CD4-positive, alpha-beta T cell treated with Interleukin-4 for 4 hours (primary cell): ENCODE measurements at regions not wholly inside any gene's neighbourhood (a gene's known extent, or its start where the extent isn't known, plus 50 kb on each side); places are given as distances from the start of the nearest gene placed in this dataset.

Source experiments
- DNase-seq: peaks from one replicate; pipeline ENCODE4 v3.0.0-alpha.2; 2020

DNA sequence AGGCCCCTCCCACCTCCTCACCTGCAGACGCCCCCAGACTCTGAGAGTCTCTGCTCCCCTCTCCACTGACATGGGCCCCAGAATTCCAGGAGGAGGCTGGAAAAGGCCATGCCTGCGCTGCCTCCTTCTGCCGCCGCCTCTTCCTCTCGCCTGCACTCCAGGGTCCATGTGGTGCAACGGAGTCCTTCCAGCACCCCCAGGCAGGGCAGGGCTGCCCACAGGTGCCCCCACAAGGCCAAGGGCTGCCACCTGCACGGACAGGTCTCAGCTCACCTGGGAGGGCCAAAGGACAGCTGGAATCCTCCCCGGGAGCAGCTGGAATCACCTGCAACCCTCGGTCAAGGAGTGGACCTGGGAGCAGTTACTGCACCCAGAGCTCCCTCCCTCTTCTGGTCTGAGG lies 194.9 kb downstream of the RBFOX3 start:
- DNase-seq, result no peak

DNA sequence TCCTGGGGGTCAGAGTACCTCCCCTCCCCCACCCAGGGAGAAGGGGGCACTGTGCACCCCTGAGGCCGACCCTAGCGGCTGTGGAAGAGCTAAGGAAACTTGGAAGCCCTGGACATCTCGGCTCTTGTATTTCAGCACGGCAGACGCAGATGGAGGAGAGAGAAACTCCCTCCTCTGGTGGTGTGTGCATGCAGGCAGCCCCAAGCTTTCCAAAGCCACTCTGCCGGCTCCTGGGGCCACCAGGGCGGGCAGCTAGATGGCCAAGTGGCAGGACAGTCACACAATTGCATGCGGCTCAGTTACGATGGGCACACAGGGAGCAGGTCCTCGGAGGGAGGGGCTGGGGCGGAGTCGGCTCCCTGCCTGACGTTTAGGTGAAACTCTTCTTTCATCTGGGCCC lies 195.5 kb downstream of the RBFOX3 start:
- no peak for DNase-seq

DNA sequence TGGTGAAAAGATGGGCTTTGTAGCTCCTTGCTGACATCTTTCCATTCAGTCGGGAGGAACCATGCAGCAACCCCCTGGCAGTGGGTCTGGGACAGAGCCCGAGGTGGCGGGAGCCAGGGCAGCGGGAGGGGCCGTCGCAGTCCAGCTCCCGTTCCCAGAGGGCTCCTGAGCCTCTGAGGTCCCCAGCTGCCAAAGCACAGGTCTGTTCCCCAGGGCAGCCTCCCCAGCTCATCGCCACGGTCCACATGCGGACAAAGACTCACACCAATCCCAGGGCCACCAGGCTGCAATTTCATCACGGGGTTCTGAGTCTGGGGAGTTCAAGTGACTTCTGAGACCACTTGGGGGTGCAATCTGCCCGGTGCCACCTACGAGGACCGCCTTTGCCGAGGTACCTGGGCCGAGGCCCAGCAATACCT lies 196.0 kb downstream of the RBFOX3 start:
- DNase-seq, result no peak

DNA sequence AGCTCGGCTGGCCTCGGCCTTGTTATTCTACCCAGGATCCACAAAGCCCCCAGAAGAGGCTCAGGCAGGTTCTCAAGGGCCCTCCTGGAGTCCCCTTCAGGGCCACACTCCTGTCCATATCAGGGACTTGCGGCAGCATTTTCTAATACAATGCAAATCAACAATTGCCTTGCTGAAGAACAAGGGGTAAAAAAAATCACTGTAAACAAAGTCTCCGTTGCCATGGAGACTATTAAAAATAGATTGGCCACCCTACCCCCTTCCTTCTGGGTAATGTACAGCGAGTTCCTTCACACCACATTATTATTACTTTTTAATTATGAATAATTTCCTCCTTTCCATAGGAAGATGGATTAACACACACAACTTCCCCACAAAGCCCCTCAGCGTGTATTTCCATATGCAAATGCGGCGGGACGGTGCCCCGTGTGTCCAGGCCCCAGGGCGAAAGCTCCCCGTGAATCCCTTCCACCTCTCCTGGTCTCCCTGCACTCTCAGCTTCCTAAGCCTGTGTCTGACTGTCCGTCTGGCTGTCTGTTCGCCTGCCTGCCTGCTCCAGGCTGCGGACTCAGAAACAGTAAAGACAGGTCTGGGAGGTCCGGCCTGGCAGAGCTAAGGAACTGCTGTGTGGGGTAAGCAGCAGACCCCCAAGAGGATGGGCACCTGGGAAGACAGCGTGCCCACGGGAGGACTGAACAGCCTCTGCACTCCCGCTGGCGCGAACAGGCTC lies 196.6 kb downstream of the RBFOX3 start:
- no peak for DNase-seq

DNA sequence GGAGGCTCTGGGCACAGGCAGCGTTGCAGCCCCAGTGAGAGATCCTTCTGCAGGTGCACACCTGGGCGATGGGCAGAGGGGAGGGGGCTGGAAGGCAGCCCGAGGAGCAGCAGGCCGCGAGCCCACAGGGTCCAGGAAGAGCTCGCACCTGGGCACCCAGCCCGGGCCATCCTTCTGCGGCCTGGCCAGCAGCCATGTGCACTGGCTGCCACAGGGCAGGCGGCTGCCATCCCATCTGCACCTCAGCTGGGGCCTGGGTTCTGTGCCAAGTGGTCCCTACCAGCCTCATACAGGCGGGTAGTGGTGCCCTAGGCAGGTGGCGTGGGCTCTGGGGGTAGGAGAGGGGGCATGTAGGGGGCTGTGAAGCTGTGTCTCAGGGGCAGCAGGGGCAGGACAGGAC lies 197.2 kb downstream of the RBFOX3 start:
- DNase-seq, result no peak

DNA sequence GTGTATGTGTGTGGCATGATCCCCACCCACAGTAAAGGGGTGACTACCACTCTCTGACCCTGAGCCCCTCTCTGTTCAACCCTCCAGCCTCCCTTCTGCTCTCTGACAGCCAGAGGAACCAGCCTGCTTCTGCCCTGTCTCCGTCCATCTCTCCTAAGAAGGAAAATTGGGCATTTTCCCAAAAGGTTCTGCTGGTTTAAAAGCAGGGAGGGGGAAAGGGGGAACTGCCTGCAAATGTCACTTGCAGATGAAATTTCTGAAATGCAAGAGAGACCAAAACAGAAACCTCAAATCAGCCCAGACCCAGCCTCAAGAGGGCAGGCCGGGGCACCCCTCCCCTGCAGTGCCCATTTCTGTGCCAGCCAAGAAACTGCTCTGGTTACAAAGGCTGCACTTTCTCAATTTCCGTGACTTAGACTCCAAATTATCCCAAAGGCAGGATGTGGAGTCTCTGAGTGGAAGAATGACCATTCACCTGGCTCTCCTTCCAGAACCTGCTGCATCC lies 197.9 kb downstream of the RBFOX3 start:
- no peak for DNase-seq

DNA sequence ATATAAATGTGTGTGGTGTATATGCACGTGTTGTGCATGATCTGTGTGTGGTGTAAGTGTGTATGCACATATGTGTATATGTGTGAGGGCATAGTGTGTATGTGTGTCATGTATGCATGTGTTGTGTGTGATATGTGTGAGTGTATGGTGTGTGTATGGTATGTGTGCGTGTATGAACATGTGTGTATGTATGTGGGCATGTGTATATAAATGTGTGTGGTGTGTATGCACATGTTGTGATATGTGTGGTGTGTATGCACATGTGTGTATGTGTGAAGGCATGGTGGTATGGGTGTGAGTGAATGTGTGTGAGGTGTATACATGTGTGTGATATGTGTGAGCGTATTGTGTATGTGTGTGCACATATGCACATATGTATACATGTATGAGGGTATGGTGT lies 198.7 kb downstream of the RBFOX3 start:
- DNase-seq, result no peak

DNA sequence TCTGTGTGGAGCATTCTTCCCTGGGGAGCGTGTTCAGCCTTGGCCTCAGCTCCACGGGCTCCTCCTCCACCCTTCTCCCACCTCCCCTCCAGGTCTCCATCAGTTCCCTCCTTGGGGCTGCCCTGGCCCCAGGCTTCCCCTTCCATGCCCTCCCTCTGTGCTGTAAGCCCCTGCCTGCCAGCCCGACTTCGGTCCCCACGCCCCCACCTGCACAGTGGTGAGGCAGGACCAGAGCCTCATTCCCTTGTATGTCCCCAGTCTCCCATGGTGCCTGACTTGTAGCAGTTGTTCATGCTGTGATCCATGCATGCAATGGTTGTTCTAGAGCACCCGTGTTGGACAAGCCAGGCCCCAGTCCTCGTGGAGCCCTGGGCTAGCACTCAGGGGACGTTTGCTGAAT lies 199.4 kb downstream of the RBFOX3 start:
- no peak for DNase-seq

DNA sequence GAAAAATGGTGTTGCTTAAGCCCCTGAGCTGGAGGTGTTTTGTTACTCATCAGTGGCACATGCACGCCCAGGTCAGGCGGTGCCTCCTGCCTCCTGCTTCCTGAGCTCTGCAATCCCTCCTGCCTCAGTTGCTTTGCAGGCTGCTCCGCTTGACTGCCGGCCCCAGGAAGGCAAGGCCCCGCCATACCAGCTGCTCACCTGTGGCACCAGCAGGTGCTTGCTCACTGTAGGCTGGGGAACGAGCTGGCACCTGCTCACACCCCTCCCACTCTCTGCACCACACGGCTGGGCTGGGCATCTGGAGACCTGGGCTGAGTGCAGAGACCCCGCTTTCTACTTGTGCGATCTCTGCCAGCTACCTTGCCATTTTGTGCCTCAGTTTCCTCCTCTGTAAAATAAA lies 200.2 kb downstream of the RBFOX3 start:
- DNase-seq, result no peak

DNA sequence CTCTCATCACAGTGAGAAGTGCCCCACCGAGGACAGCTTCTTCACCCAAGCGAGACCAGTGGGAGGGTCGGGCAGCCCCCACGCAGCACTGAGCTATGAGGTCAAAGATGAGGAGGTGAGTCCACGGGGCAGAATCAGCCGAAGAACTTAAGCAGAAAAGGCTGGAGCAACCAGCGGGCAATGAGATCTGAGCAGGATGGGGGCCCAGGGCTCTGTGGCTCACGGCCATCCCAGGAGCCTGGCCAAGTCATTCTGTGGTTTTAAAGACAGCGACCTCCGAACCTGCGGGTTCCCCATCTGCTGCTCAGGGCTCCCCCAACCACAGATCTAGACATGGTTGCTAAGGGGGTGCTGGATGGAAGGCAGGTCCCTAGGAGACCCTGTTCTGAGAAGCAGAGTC lies 202.6 kb downstream of the RBFOX3 start:
- no peak for DNase-seq

DNA sequence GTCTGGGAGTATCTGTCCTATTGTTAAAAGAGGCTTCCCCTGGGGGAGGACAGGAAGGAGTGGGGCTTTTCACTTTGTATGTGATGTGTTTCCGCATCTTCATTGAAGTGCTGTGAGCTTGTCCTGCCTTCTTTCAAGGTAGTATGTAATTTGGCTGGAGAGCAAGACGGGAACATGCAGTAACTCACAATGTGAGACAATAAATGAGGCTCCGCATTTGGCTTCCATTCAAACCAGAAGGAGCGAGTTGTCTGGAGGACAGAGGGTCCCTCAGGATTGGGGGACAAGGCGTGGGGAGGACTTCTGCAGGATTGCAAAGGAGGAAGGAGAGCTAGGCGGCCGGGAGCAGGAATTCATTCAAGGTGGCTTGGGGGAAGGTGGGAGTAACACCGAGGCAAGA lies 203.5 kb downstream of the RBFOX3 start:
- DNase-seq, result no peak

DNA sequence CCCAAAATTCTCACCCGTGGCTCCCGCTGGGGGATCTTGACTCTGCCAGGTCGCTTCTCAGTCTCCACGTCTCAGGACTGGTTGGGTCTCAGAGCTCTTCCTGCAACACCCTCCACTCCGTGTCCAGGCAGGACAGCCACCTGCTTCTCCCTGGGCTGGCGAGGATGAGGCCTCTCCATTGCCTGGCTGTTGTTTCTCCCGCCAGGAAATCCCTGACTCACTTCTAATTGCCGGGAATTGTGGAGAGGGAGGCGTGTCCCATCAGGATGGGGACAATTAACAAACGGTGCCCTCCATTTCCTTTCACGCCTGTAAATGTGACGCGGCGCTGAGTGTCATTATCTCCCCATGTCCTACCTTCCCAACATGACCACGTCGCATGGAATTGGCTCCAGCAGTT lies 204.5 kb downstream of the RBFOX3 start:
- no peak for DNase-seq

DNA sequence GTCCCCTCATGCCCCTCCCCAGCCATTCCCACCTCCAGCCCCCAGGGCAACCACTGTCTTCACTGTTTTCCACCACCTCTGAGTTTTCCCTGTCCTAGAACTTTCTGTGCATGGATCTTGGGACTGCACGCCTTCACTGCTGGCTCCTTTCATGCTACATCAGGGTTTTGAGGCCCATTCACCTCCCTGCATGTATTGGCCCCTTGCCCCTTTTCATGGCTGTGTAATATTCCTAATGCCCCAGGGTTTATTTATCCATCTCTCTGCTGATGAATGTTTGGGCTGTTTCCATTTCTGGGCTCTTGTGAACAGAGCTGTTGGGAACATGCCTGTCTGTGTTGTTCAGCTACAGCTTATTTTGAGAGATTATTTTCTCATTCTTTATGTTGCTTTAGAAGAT lies 205.0 kb downstream of the RBFOX3 start:
- DNase-seq, result no peak

DNA sequence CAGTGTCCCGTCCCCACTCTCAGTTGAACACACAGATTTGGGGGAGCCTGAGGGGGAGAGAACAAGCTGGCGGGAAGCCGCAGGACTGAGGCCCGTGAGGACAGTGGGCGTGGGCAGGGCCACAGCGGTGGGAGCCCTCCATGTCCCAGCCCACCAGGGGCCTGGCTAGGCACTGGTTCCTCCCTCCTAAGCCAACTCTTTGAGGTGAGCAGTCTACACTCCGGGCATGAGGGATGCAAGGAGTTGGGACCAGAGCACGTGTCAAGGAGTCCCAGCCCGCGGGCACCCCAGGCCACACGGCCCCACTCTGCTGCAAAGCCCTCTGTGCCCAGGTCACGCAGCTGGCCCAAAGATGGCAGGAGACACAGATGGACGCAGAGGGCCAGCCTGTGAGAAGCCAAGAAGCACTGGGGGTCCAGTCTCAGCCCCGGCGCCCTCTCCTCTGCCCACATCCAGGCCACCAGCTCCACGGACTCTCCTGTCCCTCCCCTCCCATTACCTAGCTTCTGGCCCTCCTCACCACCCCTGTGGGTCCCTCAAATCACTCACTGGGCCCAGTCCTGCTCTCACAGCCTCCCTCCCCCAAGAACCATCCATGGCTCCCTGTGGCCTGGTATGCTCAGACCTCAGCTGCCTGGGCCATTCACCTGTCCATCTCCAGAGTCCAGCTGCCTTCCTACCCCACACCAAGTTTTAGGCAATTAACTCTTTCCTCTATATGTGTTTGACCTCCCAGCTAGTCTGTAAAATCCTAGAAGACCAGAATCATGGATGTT lies 206.5 kb downstream of the RBFOX3 start:
- no peak for DNase-seq

DNA sequence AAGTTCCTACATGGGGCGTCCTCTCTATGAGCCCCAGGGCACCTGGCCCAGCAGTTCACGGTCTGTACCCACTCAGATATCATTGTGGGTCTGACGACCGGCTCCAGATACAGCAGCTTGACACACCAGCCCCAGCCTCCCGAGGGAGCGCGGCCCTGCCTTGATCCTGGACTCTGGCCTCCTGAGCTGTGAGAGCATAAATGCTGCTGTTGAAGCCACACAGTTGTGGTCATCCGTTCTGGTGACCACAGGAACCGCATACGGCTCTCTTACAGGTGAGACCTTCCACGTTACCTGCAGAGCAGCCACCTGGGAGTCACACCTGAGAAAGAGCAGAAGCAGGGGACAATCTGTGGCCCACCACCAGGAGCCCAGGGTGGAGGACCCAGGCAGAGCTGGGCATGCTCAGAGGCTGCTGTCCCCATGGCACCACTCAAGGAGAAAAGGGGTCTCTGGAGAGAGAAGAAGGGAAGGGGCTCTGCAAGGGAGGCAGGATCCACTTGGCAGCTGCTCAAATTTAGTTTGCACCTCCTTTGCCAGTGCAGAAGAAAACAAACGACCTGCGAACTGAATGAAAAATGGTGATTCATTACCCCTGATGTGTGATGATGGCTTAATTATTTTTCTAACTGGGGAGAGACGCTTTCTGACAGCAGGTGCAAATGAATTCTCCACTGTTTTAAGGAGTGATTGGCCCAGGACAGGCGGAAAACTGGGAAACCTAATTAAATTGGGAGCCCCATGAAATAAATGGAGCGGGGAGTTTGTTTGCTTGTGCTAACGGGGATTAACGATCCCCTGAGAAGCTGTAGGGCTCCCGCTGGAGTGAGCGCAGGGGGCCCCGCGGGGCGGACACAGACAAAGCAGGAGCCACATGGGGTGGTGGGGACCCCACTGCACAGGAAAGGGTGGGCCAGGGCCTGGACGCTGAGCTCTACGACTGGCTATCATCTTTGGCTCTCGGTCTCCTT lies 208.9 kb downstream of the RBFOX3 start:
- DNase-seq, result no peak

DNA sequence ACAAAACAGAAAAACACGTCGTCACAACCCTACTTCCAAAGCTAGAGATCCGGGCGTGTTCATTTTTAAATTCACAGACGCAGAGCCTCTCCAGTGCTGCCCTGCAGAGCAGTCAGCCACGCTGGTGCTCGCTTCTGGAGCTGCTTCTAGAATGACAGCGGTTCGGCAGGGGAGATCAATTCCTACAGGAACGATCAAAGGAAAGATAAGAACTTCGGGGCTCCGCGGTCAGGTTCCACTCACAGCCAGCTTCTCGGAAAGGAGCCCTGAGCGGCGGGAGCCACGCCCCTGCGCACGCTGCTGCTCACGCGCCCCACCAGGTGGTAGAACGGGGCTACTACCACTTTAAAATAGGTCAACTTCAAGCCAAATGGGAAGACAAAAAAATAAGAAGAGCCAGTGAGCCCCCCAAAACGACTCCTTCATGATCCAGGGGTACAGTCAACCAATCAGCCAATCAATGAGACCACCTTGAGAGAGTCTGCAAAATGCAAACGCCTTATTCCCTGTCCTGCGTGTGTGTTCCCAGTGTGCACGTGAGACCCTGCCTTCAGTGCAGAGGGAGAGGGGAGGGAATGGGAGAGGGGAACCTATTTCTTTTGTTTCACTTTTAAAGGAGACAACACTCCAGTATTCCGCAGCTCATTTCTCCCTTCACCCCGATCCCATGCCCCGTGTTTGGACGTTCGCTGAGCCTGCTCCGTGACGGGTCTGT lies 209.7 kb downstream of the RBFOX3 start:
- DNase-seq, result peak; percentile 71

DNA sequence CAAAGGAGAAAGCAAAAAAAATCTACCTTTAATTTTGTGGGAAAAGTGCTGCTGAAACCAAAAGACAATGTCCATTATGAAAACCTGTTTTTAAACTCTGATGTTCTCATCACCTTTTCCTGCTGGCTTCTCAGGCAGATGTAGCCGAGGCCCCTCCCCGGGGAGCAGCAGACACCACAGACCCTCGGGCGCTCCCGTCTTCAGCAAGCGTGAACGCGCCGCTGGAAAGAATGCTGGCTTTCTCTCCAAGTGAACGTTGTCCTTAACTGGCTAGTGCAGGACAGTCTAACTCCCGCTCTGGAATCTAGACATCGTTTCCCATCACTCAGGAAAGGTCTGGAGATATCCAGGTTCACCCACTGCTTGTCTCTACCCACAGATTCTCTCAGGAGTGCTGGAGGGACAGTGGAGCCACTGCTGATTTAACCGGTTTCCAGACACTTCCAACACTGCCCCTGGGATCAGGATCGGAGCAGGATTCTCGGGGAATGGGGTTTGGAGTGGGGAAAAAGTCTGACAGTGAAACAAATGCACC lies 211.2 kb downstream of the RBFOX3 start:
- DNase-seq, result no peak

DNA sequence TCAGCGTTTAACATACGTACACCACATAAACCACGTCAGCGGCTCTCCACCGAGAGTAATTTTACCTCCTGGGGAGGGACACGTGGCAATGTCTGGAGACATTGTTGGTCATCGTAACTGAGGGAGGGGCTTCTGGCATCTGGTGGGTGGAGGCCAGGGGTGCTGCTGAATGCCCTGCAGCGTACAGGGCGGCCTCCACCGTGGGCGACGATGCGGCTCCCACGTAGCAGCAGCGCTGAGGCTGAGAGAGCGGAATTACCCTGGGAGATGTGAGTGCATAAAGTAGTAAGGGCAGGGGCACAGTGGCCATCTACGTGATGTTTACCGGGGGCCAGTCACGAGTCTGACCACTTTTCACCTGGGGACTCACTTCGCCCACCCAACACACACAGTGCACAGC lies 212.4 kb downstream of the RBFOX3 start:
- DNase-seq, result no peak

DNA sequence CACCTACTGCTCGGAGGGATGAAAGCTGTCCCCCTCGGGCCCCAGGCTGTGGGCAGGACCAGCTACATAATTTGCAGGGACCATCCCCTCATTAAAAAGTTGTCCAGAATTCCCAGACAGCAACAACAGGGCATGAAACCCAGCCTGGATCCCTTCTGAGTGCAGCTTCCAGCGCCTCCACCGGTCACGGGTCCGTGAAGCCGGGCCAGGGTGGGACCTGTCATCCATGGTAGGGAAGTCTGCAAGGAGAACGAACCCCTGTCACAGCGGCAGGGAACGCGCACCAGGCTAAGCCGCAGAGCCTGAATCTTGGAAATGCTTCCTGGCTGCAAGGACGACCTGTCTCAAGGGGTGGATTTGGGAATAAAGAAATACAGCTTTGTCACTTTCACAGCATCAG lies 214.2 kb downstream of the RBFOX3 start:
- DNase-seq, result no peak

DNA sequence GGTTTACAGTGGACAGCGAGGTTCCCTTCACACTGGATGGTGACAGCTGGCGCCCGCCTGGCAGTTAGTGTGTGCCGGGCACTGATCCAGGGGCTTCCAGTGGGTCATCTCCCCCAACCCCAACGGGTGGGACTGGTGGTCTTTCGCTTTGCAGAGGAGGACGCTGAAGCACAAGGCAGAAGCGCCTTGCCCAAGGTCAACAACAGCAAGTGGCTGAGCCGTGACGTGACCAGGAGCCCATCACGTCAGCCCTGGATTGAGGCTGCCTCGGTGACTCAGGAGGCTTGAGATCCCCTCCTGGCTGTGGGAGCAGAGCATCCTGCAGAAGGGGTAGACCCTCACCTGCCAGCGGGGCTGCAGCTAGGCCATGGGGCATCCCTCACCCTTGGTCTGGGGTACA lies 215.3 kb downstream of the RBFOX3 start:
- no peak for DNase-seq

DNA sequence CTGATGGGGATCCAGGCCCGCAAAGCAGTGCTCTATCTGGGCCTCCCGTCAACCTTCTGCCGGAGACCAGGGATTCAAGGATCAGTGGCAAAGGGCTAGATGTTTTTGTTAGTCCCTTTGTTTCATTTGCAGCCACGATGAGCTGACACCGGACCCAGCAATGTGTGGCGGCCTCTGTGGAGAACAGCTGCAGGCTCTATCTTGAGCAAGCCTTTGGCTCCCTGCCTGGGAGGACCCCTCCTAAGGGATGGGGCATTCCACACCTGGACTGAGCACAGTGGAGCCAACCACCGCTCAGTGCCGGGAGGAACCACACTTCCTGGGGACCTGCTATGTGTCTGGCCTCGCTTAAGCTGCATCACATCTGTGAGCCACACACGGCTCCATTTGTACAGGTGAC lies 215.8 kb downstream of the RBFOX3 start:
- no peak for DNase-seq

DNA sequence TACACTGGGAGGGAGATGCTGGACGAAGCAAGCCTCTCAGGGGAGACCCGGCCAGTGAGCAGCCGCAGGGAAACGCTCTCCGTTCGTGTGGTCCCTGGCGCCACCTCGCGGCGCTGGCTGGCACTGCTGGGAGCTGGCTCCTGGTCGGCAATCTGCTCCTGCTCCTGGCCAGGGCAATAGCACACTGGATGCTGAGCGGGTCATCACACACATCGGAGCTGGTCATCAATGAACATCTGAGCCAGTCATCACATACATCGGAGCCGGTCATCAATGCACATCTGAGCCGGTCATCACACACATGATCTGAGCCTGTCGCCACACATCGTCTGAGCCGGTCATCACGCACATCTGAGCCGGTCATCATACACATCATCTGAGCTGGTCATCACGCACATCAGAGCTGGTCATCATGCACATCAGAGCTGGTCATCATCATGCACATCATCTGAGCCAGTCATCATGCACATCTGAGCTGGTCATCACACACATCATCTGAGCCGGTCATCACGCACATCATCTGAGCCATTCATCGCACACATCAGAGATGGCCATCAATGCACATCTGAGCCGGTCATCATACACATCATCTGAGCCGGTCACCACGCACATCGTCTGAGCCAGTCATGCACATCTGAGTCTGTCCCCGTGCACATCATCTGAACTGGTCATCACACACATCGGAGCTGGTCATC lies 217.3 kb downstream of the RBFOX3 start:
- DNase-seq, result peak; percentile 44
